ENCODE measurements at regions not wholly inside any gene's neighbourhood (a gene's known extent, or its start where the extent isn't known, plus 50 kb on each side); places are given as distances from the start of the nearest gene placed in this dataset.

DNA sequence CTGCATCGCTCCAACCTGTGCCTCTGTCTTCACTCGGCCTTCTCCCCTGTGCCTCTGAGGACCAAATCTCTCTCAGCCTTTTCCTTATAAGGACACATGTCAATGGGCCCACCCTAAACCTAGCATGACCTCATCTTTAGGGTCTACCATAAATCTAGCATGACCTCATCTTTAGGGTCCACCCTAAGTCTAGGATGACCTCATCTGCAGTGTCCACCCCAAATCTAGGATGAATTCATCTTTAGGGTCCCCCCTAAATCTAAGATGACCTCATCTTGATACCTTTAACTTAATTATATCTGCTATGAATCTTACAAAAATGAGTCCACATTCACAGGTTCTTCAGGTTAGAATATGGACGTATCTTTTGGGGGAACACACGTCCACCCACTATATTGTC lies 131.1 kb upstream of the RPL38 start:
- TF ChIP-seq, protein P1, sequence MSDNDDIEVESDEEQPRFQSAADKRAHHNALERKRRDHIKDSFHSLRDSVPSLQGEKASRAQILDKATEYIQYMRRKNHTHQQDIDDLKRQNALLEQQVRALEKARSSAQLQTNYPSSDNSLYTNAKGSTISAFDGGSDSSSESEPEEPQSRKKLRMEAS (IDR thresholded peaks at IDR 0.05; ENCODE audit: low read depth, low read length), result no peak
- TF ChIP-seq, protein P2, sequence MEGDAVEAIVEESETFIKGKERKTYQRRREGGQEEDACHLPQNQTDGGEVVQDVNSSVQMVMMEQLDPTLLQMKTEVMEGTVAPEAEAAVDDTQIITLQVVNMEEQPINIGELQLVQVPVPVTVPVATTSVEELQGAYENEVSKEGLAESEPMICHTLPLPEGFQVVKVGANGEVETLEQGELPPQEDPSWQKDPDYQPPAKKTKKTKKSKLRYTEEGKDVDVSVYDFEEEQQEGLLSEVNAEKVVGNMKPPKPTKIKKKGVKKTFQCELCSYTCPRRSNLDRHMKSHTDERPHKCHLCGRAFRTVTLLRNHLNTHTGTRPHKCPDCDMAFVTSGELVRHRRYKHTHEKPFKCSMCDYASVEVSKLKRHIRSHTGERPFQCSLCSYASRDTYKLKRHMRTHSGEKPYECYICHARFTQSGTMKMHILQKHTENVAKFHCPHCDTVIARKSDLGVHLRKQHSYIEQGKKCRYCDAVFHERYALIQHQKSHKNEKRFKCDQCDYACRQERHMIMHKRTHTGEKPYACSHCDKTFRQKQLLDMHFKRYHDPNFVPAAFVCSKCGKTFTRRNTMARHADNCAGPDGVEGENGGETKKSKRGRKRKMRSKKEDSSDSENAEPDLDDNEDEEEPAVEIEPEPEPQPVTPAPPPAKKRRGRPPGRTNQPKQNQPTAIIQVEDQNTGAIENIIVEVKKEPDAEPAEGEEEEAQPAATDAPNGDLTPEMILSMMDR (IDR thresholded peaks at IDR 0.05; ENCODE audit: low read depth, low read length), result no peak
- no peak for TF ChIP-seq POLR2A (IDR thresholded peaks at IDR 0.05; ENCODE audit: extremely low read depth, insufficient read length)
